ENCODE measurements at regions not wholly inside any gene's neighbourhood (a gene's known extent, or its start where the extent isn't known, plus 50 kb on each side); places are given as distances from the start of the nearest gene placed in this dataset.

GRCh38 chrX:6986915-6987314 lies 160.6 kb upstream of the STS start:
- TF ChIP-seq ZNF362 (tag by site-specific recombination; IDR thresholded peaks at IDR 0.05) (no peak), ZNF777 (tag by site-specific recombination; IDR thresholded peaks at IDR 0.05; ENCODE audit: borderline replicate concordance) (no peak), ZNF24 (tag by site-specific recombination; IDR thresholded peaks at IDR 0.05) (no peak), TCF7L2 (IDR thresholded peaks at IDR 0.05; ENCODE audit: borderline replicate concordance, low read depth, low read length) (no peak), ZFP41 (tag by site-specific recombination; IDR thresholded peaks at IDR 0.05; ENCODE audit: borderline replicate concordance) (no peak), ZNF623 (tag by site-specific recombination; IDR thresholded peaks at IDR 0.05) (no peak), ZBTB20 (tag by site-specific recombination; IDR thresholded peaks at IDR 0.05) (no peak), ZNF768 (tag by site-specific recombination; IDR thresholded peaks at IDR 0.05) (no peak), ZNF239 (tag by site-specific recombination; IDR thresholded peaks at IDR 0.05) (no peak)
- TF ChIP-seq, protein P1, sequence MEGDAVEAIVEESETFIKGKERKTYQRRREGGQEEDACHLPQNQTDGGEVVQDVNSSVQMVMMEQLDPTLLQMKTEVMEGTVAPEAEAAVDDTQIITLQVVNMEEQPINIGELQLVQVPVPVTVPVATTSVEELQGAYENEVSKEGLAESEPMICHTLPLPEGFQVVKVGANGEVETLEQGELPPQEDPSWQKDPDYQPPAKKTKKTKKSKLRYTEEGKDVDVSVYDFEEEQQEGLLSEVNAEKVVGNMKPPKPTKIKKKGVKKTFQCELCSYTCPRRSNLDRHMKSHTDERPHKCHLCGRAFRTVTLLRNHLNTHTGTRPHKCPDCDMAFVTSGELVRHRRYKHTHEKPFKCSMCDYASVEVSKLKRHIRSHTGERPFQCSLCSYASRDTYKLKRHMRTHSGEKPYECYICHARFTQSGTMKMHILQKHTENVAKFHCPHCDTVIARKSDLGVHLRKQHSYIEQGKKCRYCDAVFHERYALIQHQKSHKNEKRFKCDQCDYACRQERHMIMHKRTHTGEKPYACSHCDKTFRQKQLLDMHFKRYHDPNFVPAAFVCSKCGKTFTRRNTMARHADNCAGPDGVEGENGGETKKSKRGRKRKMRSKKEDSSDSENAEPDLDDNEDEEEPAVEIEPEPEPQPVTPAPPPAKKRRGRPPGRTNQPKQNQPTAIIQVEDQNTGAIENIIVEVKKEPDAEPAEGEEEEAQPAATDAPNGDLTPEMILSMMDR (tag by site-specific recombination; IDR thresholded peaks at IDR 0.05), result no peak
